SU-DHL-6 (cell line): ENCODE measurements at regions not wholly inside any gene's neighbourhood (a gene's known extent, or its start where the extent isn't known, plus 50 kb on each side); places are given as distances from the start of the nearest gene placed in this dataset.

Experiments
- H2AFZ ChIP-seq: fragments of 200-600 bp; sonication (generic); 2 replicates; pipeline ENCODE4 v1.6.1; 2014; ENCODE audit warnings: low read depth, mild to moderate bottlenecking, moderate library complexity, mixed read lengths, antibody characterized with exemption, low read length; ENCODE audit not compliant: severe bottlenecking
- H3F3A ChIP-seq: fragments of 200-600 bp; shearing (Covaris generic); 2 replicates; pipeline ENCODE4 v1.6.0; 2016; ENCODE audit warnings: antibody characterized with exemption, mild to moderate bottlenecking; ENCODE audit not compliant: insufficient read depth
- H3K27ac ChIP-seq: fragments of 200-600 bp; sonication (generic); 2 replicates; pipeline ENCODE4 v1.5.1; 2016; ENCODE audit warnings: low read depth, mild to moderate bottlenecking, low read length, moderate library complexity, mixed read lengths
- H3K27me3 ChIP-seq: fragments of 200-600 bp; sonication (generic), shearing (Covaris generic); 2 replicates; pipeline ENCODE4 v1.6.0; 2014; ENCODE audit warnings: mild to moderate bottlenecking, low read length
- H3K36me3 ChIP-seq: fragments of 200-600 bp; sonication (generic); 2 replicates; pipeline ENCODE4 v1.6.1; 2014; ENCODE audit warnings: mild to moderate bottlenecking, low read length, mixed read lengths
- H3K4me2 ChIP-seq: fragments of 300-600, 200-600 bp; shearing (Covaris generic), sonication (generic); 2 replicates; pipeline ENCODE4 v1.6.0; 2014; ENCODE audit warnings: low read length, low read depth, mild to moderate bottlenecking; ENCODE audit not compliant: poor library complexity, severe bottlenecking
- H3K4me3 ChIP-seq: fragments of 200-600 bp; sonication (generic); 2 replicates; pipeline ENCODE4 v1.5.1; 2014; ENCODE audit warnings: antibody characterized with exemption, low read length, mild to moderate bottlenecking, mixed read lengths; ENCODE audit not compliant: insufficient read depth, poor library complexity, severe bottlenecking
- H3K79me2 ChIP-seq: fragments of 200-600 bp; sonication (generic); 2 replicates; pipeline ENCODE4 v1.6.1; 2014; ENCODE audit warnings: mild to moderate bottlenecking, low read length, moderate library complexity; ENCODE audit not compliant: insufficient read depth
- H3K9ac ChIP-seq: fragments of 200-600 bp; sonication (generic); 2 replicates; pipeline ENCODE4 v1.7.0; 2014; ENCODE audit warnings: mild to moderate bottlenecking, low read length
- H3K9me2 ChIP-seq: fragments of 200-600 bp; sonication (generic); replicated peaks from 2 replicates; pipeline ENCODE4 v1.6.1; 2014; ENCODE audit warnings: low read length; ENCODE audit not compliant: insufficient read depth
- H3K9me3 ChIP-seq: fragments of 200-600 bp; sonication (generic); 2 replicates; pipeline ENCODE4 v1.6.1; 2014; ENCODE audit warnings: low read length, mixed read lengths; ENCODE audit not compliant: insufficient read depth
- H4K20me1 ChIP-seq: fragments of 200-600 bp; sonication (generic); 2 replicates; pipeline ENCODE4 v1.6.1; 2014; ENCODE audit warnings: low read depth, mild to moderate bottlenecking, antibody characterized with exemption, low read length, moderate library complexity, mixed read lengths
- CTCF ChIP-seq: fragments of 200-600 bp; sonication (generic); IDR thresholded peaks from one replicate; pipeline ENCODE4 v1.5.1; 2017; ENCODE audit warnings: antibody characterized with exemption, mild to moderate bottlenecking, low read length, moderate library complexity; ENCODE audit not compliant: insufficient read depth, poor library complexity, severe bottlenecking
- EZH2phosphoT487 ChIP-seq: fragments of 200-600 bp; sonication (generic), shearing (Covaris generic); conservative IDR thresholded peaks from 2 replicates; pipeline ENCODE4 v1.6.1; 2018; ENCODE audit warnings: mild to moderate bottlenecking, antibody characterized with exemption, low read length, moderate library complexity, mixed read lengths

GRCh38 chr1:147046189-147046862 is 108.2 kb downstream of the NBPF12 start:
- no peak overlapping the region for H3K27ac ChIP-seq
- no peaks in the 10 kb centered on the region for H3K27me3 ChIP-seq
- H2AFZ ChIP-seq = no peak overlapping the region
- TF ChIP-seq CTCF (no peak), EZH2phosphoT487 (no peak)
- no peak overlapping the region for H3K4me2 ChIP-seq
- H3K9me3 ChIP-seq = no peaks in the 10 kb centered on the region
- H3K9ac ChIP-seq = no peak overlapping the region
- H3K4me3 ChIP-seq = no peak overlapping the region
- H3K79me2 ChIP-seq = no peaks in the 10 kb centered on the region
- H3F3A ChIP-seq = no peaks in the 10 kb centered on the region
- no peaks in the 10 kb centered on the region for H3K36me3 ChIP-seq
- H3K9me2 ChIP-seq = no peaks in the 10 kb centered on the region
- no peaks in the 10 kb centered on the region for H4K20me1 ChIP-seq
